Right ventricle myocardium superior (tissue), 1 donor: ENCODE measurements at regions not wholly inside any gene's neighbourhood (a gene's known extent, or its start where the extent isn't known, plus 50 kb on each side); places are given as distances from the start of the nearest gene placed in this dataset.

Source experiments
- ATAC-seq: fragments of 200-7000 bp; cut with Tn5 transposase; one replicate; pipeline ENCODE4 v1.9.1; 2020; ENCODE audit warnings: mild to moderate bottlenecking; ENCODE audit not compliant: poor library complexity
- DNase-seq: peaks from one replicate; pipeline ENCODE4 v3.0.0-alpha.2; 2020
- intact Hi-C: fragments of 100-400 bp; cut with DNase I; formaldehyde crosslinking; loops from one replicate; pipeline ENCODE4 v1.11.2; 2022
- donor health status: DM: no; HTN: yes; CAD: no; lungs with severe emphysema.

DNA sequence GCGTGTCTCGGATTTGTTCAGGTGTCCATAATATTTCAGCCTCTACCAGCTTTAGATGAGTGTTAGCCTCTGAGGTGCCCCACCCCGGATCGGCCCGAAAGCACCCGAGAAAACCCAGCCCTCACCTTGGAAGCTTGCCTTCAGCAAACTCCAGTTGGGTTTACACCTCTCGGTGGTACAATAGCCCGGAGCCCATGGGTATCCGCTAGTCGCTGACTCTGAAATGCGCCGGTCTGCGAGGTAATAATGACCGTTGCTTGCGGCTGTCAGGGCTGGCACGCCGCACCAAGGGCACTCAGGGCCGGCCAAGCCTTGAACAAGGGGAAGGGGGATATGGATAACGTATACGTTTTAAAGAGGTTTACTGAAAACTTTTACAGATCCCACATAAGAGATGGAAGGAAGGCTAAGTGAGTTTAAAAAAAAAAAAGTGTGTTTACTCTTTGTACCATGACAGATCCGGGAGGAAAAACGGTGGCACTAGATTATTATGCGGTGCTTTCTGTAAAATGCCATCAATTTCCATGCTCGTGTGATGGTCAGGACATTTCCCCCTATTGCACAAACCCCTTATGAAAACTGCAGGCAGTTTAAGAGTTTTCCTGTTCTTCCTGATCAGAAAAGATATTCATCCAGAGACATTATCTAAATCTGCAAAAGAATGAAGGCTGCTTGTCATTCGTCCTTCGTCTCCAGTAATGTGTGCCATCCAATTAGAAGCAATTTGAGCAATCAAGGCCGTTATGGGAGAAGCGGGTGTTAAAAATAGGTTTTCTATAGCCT, 124.2 kb downstream of the TMEM161B start:
- ATAC-seq, result no peak
- DNase-seq, result no peak
- intact Hi-C loops, result loop anchor here (10.0 kb wide), 1 partner anchor 110 kb away; no protein-coding TSS in a partner anchor

- intact Hi-C loops, result loop anchor here (10.0 kb wide), 1 partner anchor 111 kb away; no protein-coding TSS in a partner anchor
- DNase-seq (no peak), ATAC-seq (no peak)
These were observed 124.9 kb downstream of the TMEM161B start for GRCh38 chr5:88143693-88144218.

DNA sequence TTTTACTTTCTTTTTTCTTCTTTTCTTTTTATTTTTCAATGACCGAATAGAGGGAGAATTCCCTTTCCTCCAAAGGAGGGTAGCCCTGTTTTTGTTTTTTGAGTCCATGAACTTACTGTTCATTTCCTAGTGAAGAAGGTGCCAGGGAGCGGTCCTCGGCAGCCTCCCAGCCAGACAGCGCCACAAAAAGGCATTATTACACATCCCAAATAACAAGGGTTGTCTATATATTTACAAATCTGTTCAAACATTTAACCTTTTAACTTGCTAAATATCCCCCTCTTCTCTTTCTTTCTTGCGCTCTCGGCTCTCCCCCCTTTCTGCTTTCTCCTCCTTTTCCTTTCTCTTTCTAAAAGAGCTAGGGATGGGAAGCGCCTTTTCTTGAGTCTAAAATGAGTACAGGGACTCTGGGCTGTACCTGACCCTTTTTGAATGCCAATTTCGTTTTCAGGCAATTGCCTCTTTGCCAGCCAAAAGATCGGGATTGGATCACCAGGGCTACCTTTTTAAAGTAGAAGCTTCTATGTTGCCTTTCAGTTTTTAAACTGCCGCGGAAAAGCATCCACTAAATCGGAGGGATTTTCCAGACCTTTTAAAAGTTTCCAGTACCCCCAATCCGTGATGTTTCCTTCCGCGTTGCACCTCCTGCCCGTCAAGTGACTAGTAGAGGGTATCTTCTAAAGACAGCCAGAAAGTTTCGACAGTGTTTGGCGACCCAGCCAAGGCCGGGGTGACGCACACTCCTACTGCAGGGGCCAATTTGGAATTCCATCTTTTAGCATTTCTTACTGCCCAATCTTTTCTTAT, 125.6 kb downstream of the TMEM161B start:
- DNase-seq (peak; percentile 63), ATAC-seq (no peak)
- intact Hi-C loops, result loop anchor here (10.0 kb wide), 1 partner anchor 112 kb away; no protein-coding TSS in a partner anchor

DNA sequence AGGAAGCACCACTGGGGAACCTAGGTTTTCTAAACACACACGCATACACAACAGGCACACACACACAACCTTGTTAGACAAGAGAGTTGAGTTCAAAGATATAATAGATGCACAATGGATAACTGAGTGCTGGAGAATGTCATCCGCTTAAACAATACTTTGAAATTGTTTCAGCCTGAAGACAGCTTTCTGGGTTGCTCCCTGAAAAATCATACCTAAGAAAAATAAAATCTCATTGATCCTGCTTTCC, 126.1 kb downstream of the TMEM161B start:
- no peak for ATAC-seq
- intact Hi-C loops, result loop anchor here (10.0 kb wide), 1 partner anchor 112 kb away; no protein-coding TSS in a partner anchor
- no peak for DNase-seq

DNA sequence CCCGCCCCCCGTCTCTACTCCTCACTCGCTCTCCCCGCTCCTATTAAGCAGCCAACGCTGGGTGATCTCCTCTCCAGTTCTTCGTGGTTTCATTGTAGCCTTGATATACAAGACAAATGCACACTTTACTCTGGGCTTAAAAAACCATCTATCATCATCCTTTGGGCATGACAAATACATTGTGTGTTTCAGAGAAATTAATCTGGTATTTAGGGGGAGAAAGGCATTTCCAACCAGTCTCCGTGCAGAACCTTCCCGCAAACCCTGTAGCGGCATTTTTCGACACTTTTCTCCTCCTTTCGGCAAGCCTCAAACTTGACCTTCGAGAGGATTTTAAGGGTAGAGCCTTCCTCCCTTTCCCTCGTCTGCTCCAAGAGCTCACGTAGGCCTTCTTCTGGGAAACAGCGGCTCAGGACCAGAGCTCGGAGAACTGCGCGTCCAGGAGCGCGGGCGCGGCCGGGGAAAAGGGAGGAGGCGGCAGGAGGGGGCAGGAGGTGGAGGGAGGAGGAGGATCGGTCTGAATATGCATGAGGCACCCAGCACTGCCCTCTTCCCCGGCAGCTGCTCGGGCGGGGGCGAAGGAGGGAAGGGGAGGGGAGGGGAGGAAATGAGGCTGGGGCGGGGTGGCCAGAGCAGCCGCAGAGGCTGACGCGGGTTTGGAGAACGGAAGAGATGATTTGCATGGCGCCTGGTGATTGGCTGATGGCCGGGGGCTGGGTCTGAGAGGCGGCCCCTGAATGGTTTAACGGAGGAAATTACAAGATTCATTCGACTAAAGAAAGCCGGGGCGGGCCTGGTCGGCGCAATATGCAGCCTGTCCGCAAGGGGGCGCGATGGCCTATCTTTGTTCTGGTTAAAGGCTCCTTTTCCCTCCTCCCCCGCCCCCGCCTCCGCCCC, 127.5 kb downstream of the TMEM161B start:
- DNase-seq (peak; percentile 97), ATAC-seq (peak; percentile 97)
- intact Hi-C loops, result loop anchor here (10.0 kb wide), 1 partner anchor 114 kb away; no protein-coding TSS in a partner anchor

GRCh38 chr5:88140396-88140855, 128.2 kb downstream of the TMEM161B start:
- ATAC-seq, result no peak
- intact Hi-C loops, result loop anchor here (10.0 kb wide), 1 partner anchor 114 kb away; no protein-coding TSS in a partner anchor
- peak; percentile 56 for DNase-seq

DNA sequence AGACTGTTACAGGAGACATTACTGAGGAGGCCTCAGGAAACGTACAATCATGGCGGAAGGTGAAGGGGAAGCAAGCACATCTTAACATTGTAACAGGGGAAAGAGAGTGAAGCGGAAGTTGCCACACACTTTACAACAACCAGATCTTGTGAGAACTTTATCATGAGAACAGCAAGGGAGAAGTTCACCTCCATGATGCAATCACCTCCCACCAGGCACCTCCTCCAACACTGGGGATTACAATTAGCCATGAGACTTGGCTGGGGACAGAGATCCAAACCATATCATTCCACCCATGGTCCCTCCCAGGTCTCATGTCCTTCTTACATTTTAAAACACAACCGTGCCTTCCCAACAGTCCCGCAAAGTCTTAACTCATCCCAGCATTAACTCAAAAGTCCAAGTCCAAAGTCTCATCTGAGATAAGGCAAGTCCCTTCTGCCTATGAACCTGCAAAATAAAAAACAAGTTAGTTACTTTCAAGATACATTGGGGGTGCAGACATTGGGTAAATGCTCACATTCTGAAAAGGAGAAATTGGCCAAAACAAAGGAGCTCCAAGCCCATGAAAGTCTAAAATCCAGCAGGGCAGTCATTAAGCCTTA, 138.3 kb downstream of the TMEM161B start:
- ATAC-seq, result no peak
- intact Hi-C loops, result no loop called here

DNA sequence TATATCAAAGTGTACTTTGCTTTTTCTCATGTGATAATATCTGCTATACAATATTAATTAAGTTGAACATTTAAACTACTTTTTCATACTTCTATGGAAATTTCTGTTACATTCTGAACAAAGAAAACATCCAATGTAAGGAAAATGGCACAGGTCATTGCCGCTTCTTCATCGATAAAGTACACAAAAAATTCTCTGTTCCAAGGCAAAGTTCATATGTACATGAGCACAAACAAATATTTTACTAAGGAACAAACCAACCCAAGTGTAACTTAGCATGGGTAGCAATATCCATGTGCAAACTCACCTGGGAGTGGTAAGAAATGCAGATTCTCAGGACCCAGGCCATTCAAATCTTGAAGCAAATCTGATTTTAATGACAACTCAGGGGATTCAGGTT, 139.8 kb downstream of the TMEM161B start:
- DNase-seq (no peak), ATAC-seq (no peak)
- intact Hi-C loops, result no loop called here

More for the DNA sequence above, 138.3 kb downstream of the TMEM161B start:
- DNase-seq, result no peak

- DNase-seq (no peak), ATAC-seq (no peak)
- intact Hi-C loops, result no loop called here
These were observed 149.0 kb downstream of the TMEM161B start for GRCh38 chr5:88119535-88120125.

- ATAC-seq (no peak), DNase-seq (no peak)
- intact Hi-C loops, result no loop called here
These were observed 150.5 kb downstream of the TMEM161B start for GRCh38 chr5:88118179-88118578.

DNA sequence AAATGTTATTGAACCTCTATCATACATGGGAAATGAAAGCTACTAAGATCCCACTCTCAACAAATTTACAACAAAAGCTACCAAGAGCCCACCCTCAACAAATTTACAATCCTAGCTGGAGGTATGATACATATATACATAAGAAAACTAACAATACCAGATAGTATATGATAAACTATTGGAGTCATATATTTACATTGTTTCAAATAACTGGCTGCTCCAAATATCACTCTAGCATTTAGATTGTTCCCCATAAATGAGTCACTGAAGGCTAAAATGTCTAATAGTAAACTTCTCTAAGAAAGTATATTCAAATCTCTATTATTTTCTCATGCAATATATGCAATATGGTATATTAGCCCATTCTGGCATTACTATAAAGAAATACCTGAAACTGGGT, 151.1 kb downstream of the TMEM161B start:
- DNase-seq, result no peak
- no peak for ATAC-seq
- intact Hi-C loops, result no loop called here

DNA sequence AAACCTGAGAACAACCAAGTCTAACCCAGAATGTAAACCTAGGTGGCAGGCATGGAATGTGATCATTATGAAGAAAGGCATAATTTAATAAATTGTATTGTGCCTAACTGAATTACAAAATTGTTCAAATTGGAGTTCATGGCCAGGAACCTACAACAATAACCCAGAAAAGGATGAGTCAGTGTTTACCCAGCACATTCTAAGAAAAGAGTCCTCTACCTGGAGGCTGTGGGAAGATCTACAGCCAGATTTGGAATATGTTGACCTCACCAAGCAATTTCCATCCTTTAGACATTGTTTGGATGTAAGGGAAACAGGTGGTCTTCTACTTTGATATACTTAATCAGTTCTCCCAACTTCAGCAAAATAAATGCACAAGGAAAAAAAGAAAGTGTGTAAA, 152.2 kb downstream of the TMEM161B start:
- no peak for ATAC-seq
- intact Hi-C loops, result no loop called here
- no peak for DNase-seq

- intact Hi-C loops, result no loop called here
- ATAC-seq, result no peak
These were observed 153.4 kb downstream of the TMEM161B start for GRCh38 chr5:88115211-88115610.

DNA sequence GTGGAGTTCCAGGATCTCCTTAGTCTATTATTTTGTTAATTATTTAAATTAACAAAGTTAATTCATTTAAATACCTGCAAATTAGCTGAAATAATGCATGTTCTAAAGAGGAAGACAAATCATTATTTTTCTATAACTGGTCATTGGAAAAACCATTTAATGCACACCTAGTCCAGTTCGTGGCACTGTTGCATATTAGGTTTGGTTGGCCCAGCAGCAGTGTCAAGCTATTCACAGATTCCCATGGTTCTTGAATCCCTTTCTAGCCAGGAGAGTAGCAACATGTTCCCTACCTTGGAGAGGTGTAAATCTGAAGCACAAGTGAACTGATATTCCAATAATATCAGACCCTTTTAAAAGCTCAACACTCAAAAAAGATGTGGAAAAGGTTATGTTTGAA, 155.2 kb downstream of the TMEM161B start:
- DNase-seq, result no peak
- no peak for ATAC-seq
- intact Hi-C loops, result no loop called here

More at GRCh38 chr5:88115211-88115610, 153.4 kb downstream of the TMEM161B start:
- DNase-seq, result no peak

GRCh38 chr5:88109818-88110217, 158.8 kb downstream of the TMEM161B start:
- ATAC-seq (no peak), DNase-seq (no peak)
- intact Hi-C loops, result no loop called here

DNA sequence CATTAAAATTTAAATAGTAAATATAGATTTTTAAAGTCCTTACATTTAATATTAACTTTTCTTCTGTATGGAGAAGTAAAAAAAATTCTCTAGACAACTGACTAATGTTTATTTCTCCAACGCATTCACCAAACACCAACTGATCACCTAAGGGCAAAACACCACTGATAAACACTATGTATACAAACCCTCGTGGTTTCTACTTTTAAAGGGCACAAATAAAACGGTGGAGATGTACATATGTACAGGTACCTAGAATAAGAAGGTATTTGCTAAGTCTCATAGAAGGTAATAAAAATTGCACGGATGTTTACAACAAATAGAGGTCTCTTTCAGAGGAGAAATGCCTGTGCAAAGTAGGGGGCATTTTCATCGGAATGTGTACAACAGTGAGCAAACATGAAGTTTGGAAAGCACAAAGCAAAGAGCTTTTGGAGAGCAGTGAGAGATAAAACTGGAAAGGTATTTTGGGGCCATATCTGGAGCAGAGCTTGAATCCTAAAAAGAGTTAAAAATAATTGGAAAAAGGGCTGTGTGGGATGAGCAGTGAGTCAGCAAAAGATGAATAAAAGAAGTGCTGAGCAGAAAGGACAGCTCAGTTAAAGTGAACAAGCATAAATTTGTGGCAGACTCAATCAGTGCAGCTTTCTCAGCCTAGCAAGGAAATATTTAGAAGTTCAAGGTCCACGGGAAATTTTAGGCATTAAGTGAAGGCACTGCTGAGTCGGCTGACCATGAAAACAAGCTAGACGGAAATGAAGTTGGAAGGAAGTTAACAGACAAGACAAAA, 160.0 kb downstream of the TMEM161B start:
- DNase-seq (no peak), ATAC-seq (no peak)
- intact Hi-C loops, result no loop called here

- DNase-seq, result no peak
- peak; percentile 38 for ATAC-seq
- intact Hi-C loops, result no loop called here
These were observed 173.6 kb downstream of the TMEM161B start for GRCh38 chr5:88094906-88095496.
